SKM-1 (cell line): ENCODE measurements at regions not wholly inside any gene's neighbourhood (a gene's known extent, or its start where the extent isn't known, plus 50 kb on each side); places are given as distances from the start of the nearest gene placed in this dataset.
A peak's percentile ranks its signal among the peaks of the same experiment; 100 is the strongest.

Experiments used
- DNase-seq: peaks from one replicate; lab custom pipeline; 2025; ENCODE audit not compliant: unreplicated experiment; lab: John Stamatoyannopoulos, UW

GRCh38 chr7:142379201-142379885 lies 121.5 kb upstream of the PRSS58 start:
- DNase-seq = no peak

- DNase-seq = no peak
Observed at GRCh38 chr7:142377567-142377966, 119.7 kb upstream of the PRSS58 start.

GRCh38 chr7:142376356-142376997 lies 118.6 kb upstream of the PRSS58 start:
- peak; percentile 89 for DNase-seq

- peak; percentile 29 for DNase-seq
Observed at GRCh38 chr7:142375710-142376313, 118.0 kb upstream of the PRSS58 start.

- DNase-seq = no peak
Observed at GRCh38 chr7:142372727-142373126, 114.9 kb upstream of the PRSS58 start.

- DNase-seq = no peak
Observed at GRCh38 chr7:142371586-142372377, 113.9 kb upstream of the PRSS58 start.

- DNase-seq = no peak
Observed at GRCh38 chr7:142365410-142365842, 107.6 kb upstream of the PRSS58 start.

- no peak for DNase-seq
Observed at GRCh38 chr7:142364551-142364950, 106.7 kb upstream of the PRSS58 start.

- no peak for DNase-seq
Observed at GRCh38 chr7:142362349-142362748, 104.5 kb upstream of the PRSS58 start.

- no peak for DNase-seq
Observed at GRCh38 chr7:142359694-142360279, 101.9 kb upstream of the PRSS58 start.

- DNase-seq = peak; percentile 48
Observed at GRCh38 chr7:142357953-142358520, 100.2 kb upstream of the PRSS58 start.

- DNase-seq = no peak
Observed at GRCh38 chr7:142356166-142356565, 98.3 kb upstream of the PRSS58 start.

- no peak for DNase-seq
Observed at GRCh38 chr7:142355328-142355727, 97.5 kb upstream of the PRSS58 start.

- DNase-seq = no peak
Observed at GRCh38 chr7:142353147-142354060, 95.5 kb upstream of the PRSS58 start.

- no peak for DNase-seq
Observed at GRCh38 chr7:142352543-142352942, 94.7 kb upstream of the PRSS58 start.

- no peak for DNase-seq
Observed at GRCh38 chr7:142351145-142351544, 93.3 kb upstream of the PRSS58 start.

GRCh38 chr7:142349670-142350405 lies 92.0 kb upstream of the PRSS58 start:
- DNase-seq = no peak

- no peak for DNase-seq
Observed at GRCh38 chr7:142348921-142349405, 91.1 kb upstream of the PRSS58 start.

- DNase-seq = no peak
Observed at GRCh38 chr7:142348100-142348499, 90.2 kb upstream of the PRSS58 start.
